Neural progenitor cell (in vitro differentiated cells): ENCODE measurements at regions not wholly inside any gene's neighbourhood (a gene's known extent, or its start where the extent isn't known, plus 50 kb on each side); places are given as distances from the start of the nearest gene placed in this dataset.

Experiments
- DNase-seq: peaks from one replicate; pipeline ENCODE4 v3.0.0-alpha.2; 2016; ENCODE audit warnings: low spot score
- H2AFZ ChIP-seq: fragments of 200-600 bp; sonication (generic); replicated peaks from 2 replicates; pipeline ENCODE4 v1.6.1; 2016; ENCODE audit warnings: antibody characterized with exemption
- H3F3A ChIP-seq: fragments of 200-600 bp; sonication (generic); 2 replicates; pipeline ENCODE4 v1.6.1; 2016; ENCODE audit warnings: antibody characterized with exemption, low read depth
- H3K27ac ChIP-seq: fragments of 200-600 bp; sonication (generic); 2 replicates; pipeline ENCODE4 v1.5.1; 2016; ENCODE audit warnings: mild to moderate bottlenecking
- H3K27me3 ChIP-seq: fragments of 200-600 bp; sonication (generic); 2 replicates; pipeline ENCODE4 v1.6.1; 2016; ENCODE audit warnings: mild to moderate bottlenecking, moderate library complexity
- H3K36me3 ChIP-seq: fragments of 200-600 bp; sonication (generic); 2 replicates; pipeline ENCODE4 v1.5.1; 2016
- H3K4me1 ChIP-seq: fragments of 200-600 bp; sonication (generic); 2 replicates; pipeline ENCODE4 v1.6.1; 2016; ENCODE audit warnings: mixed run types
- H3K4me2 ChIP-seq: fragments of 200-600 bp; sonication (generic); 2 replicates; pipeline ENCODE4 v1.6.1; 2016
- H3K4me3 ChIP-seq: fragments of 200-600 bp; sonication (generic); 2 replicates; pipeline ENCODE4 v1.5.1; 2016
- H3K79me2 ChIP-seq: fragments of 200-600 bp; sonication (generic); 2 replicates; pipeline ENCODE4 v1.6.1; 2016; ENCODE audit warnings: low read depth
- H3K9ac ChIP-seq: fragments of 200-600 bp; sonication (generic); 2 replicates; pipeline ENCODE4 v1.6.1; 2016
- H3K9me3 ChIP-seq: fragments of 200-600 bp; sonication (generic); 2 replicates; pipeline ENCODE4 v1.5.1; 2016; ENCODE audit warnings: low read depth
- H4K20me1 ChIP-seq: fragments of 200-600 bp; sonication (generic); 2 replicates; pipeline ENCODE4 v1.6.1; 2016; ENCODE audit warnings: low read depth
- H3K27ac Mint-ChIP-seq: 3 replicates; pipeline ENCODE4 v1.8.0; 2021; ENCODE audit warnings: mixed read lengths
- H3K27me3 Mint-ChIP-seq: 2 replicates; pipeline ENCODE4 v1.8.0; 2022; ENCODE audit warnings: low read depth, mild to moderate bottlenecking, inconsistent platforms, moderate library complexity, mixed read lengths; ENCODE audit not compliant: insufficient read depth
- H3K36me3 Mint-ChIP-seq: 3 replicates; pipeline ENCODE4 v1.8.0; 2021; ENCODE audit warnings: mixed read lengths
- H3K4me1 Mint-ChIP-seq: 3 replicates; pipeline ENCODE4 v1.8.0; 2021; ENCODE audit warnings: mixed read lengths
- H3K4me3 Mint-ChIP-seq: 3 replicates; pipeline ENCODE4 v1.8.0; 2021; ENCODE audit warnings: mild to moderate bottlenecking, moderate library complexity, mixed read lengths
- H3K9me3 Mint-ChIP-seq: 3 replicates; pipeline ENCODE4 v1.8.0; 2020; ENCODE audit warnings: mixed read lengths
- EZH2 ChIP-seq: fragments of 200-600 bp; sonication (generic); IDR thresholded peaks from 2 replicates; pipeline ENCODE4 v1.6.1; 2017; ENCODE audit warnings: antibody characterized with exemption, mild to moderate bottlenecking, moderate library complexity
- EZH2phosphoT487 ChIP-seq: fragments of 200-600 bp; sonication (generic); IDR thresholded peaks from 2 replicates; pipeline ENCODE4 v1.6.1; 2017; ENCODE audit warnings: antibody characterized with exemption
- TF ChIP-seq, protein P1 (sequence below): fragments of 200-600 bp; sonication (generic); IDR thresholded peaks from 2 replicates; pipeline ENCODE4 v1.5.1; 2017; ENCODE audit warnings: antibody characterized with exemption, mild to moderate bottlenecking

- no peak overlapping the region for H2AFZ ChIP-seq
- H3K36me3 ChIP-seq = no peaks in the 10 kb centered on the region
- H3K4me1 Mint-ChIP-seq = no peaks in the 10 kb centered on the region
- no peak overlapping the region for H3K27ac Mint-ChIP-seq
- H3K27ac ChIP-seq = no peak overlapping the region
- H3K36me3 Mint-ChIP-seq = no peaks in the 10 kb centered on the region
- no peaks in the 10 kb centered on the region for H4K20me1 ChIP-seq
- no peaks in the 10 kb centered on the region for H3K79me2 ChIP-seq
- no peaks in the 10 kb centered on the region for H3K27me3 ChIP-seq
- H3K9me3 Mint-ChIP-seq = no peaks in the 10 kb centered on the region
- TF ChIP-seq EZH2phosphoT487 (no peak), EZH2 (no peak)
- TF ChIP-seq, protein P1, sequence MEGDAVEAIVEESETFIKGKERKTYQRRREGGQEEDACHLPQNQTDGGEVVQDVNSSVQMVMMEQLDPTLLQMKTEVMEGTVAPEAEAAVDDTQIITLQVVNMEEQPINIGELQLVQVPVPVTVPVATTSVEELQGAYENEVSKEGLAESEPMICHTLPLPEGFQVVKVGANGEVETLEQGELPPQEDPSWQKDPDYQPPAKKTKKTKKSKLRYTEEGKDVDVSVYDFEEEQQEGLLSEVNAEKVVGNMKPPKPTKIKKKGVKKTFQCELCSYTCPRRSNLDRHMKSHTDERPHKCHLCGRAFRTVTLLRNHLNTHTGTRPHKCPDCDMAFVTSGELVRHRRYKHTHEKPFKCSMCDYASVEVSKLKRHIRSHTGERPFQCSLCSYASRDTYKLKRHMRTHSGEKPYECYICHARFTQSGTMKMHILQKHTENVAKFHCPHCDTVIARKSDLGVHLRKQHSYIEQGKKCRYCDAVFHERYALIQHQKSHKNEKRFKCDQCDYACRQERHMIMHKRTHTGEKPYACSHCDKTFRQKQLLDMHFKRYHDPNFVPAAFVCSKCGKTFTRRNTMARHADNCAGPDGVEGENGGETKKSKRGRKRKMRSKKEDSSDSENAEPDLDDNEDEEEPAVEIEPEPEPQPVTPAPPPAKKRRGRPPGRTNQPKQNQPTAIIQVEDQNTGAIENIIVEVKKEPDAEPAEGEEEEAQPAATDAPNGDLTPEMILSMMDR = no peak
- no peak overlapping the region for H3K9ac ChIP-seq
- peaks cover 5% of the 10 kb centered on the region for H3K27me3 Mint-ChIP-seq
- no peak overlapping the region for H3K4me3 Mint-ChIP-seq
- H3F3A ChIP-seq = no peaks in the 10 kb centered on the region
- DNase-seq = no peak
- no peak overlapping the region for H3K4me3 ChIP-seq
- H3K4me1 ChIP-seq = no peaks in the 10 kb centered on the region
- no peaks in the 10 kb centered on the region for H3K9me3 ChIP-seq
- H3K4me2 ChIP-seq = no peak overlapping the region
These were observed 107.2 kb upstream of the TCERG1L start for GRCh38 chr10:131418681-131419080.

GRCh38 chr10:131419797-131420196 is 108.3 kb upstream of the TCERG1L start:
- no peak overlapping the region for H3K4me3 Mint-ChIP-seq
- no peaks in the 10 kb centered on the region for H3K9me3 ChIP-seq
- no peak overlapping the region for H2AFZ ChIP-seq
- no peak overlapping the region for H3K27ac Mint-ChIP-seq
- DNase-seq = no peak
- no peaks in the 10 kb centered on the region for H3F3A ChIP-seq
- H3K4me2 ChIP-seq = no peak overlapping the region
- H3K27ac ChIP-seq = no peak overlapping the region
- no peak overlapping the region for H3K4me3 ChIP-seq
- H3K36me3 Mint-ChIP-seq = no peaks in the 10 kb centered on the region
- no peaks in the 10 kb centered on the region for H3K4me1 Mint-ChIP-seq
- no peaks in the 10 kb centered on the region for H4K20me1 ChIP-seq
- H3K27me3 ChIP-seq = no peaks in the 10 kb centered on the region
- H3K4me1 ChIP-seq = no peaks in the 10 kb centered on the region
- peaks cover 6% of the 10 kb centered on the region for H3K27me3 Mint-ChIP-seq
- H3K9me3 Mint-ChIP-seq = no peaks in the 10 kb centered on the region
- no peak for TF ChIP-seq EZH2phosphoT487
- TF ChIP-seq, protein P1 = no peak
- no peak for TF ChIP-seq EZH2
- no peaks in the 10 kb centered on the region for H3K36me3 ChIP-seq
- H3K79me2 ChIP-seq = no peaks in the 10 kb centered on the region
- no peak overlapping the region for H3K9ac ChIP-seq

DNA sequence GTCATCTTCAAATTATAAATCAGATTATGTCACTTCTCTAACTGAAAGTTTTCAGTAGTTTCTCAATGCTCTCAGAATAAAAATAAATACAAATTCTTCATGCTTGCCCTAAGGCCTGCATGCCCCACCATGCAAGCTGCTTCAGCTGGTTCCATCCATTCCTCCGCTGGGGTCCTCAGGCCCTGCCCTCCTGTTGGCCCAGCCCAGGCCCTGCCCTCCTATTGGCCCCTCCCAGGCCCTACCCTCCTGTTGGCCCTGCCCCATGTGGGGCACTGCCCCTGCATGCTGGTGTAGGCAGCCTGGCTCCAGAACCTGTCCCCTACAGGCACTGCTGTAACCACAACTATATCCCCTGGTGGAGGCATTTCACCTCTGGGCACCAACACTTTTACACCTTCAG is 109.3 kb upstream of the TCERG1L start:
- Histone ChIP-seq H2AFZ (no peak overlapping the region), H3K27me3 (no peaks in the 10 kb centered on the region), H3K4me2 (no peak overlapping the region), H3F3A (no peaks in the 10 kb centered on the region), H3K9ac (no peak overlapping the region), H3K27ac (no peak overlapping the region), H3K79me2 (no peaks in the 10 kb centered on the region), H3K4me1 (no peaks in the 10 kb centered on the region), H3K9me3 (no peaks in the 10 kb centered on the region), H3K36me3 (no peaks in the 10 kb centered on the region), H3K4me3 (no peak overlapping the region), H4K20me1 (no peaks in the 10 kb centered on the region)
- TF ChIP-seq, protein P1 = no peak
- no peak for TF ChIP-seq EZH2phosphoT487
- TF ChIP-seq EZH2 = no peak
- H3K9me3 Mint-ChIP-seq = no peaks in the 10 kb centered on the region
- H3K36me3 Mint-ChIP-seq = no peaks in the 10 kb centered on the region
- DNase-seq = no peak
- peaks cover 2% of the 10 kb centered on the region for H3K4me1 Mint-ChIP-seq
- H3K27me3 Mint-ChIP-seq = peaks cover 7% of the 10 kb centered on the region
- H3K4me3 Mint-ChIP-seq = no peak overlapping the region
- no peak overlapping the region for H3K27ac Mint-ChIP-seq
